ENCODE measurements at regions not wholly inside any gene's neighbourhood (a gene's known extent, or its start where the extent isn't known, plus 50 kb on each side); places are given as distances from the start of the nearest gene placed in this dataset.

DNA sequence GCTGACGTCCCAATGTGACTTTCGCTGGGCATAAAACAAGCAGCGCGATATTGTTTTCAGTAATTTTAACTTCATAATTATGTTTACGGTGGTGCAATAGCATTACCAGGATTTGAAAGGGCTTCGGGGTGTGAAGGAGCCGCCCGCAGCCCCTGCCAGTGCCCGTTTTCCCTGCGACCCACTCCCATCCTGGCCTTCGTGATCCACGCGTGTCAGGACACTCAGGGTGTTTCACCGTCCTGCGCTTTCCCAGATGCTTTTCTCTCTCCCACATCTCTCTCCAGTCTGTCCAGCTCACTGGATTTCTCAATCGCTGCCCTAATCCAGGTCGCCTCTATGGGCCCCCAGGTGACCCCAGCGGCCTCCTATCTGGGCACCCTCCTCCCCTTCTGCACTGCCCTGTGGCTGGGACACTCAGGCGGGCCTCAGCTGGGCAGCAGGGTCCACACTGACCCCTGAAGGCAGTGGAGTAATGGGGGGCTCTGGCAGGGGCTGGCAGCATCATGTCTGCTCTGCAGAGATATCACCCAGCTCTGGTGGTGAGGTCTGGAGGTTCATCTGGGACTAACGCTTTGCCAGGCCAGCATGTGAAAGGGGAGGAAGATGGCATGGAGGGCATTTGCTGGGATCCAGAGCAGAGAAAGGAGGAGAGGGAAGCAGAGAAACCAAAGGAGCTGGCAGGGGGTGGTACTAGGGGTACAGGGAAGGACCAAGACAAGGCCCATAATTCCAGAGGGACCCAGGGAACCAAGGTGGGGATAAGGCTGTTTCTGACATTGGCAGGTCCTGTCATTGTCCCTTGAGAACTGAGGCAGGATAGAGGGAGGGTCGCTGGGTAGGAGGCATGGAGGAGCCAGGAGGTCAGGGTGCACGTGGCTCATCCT, 622.8 kb downstream of the BRD1 start:
- Histone ChIP-seq H3K4me3 (ENCODE audit: insufficient read depth, low read depth, low read length) (no peak overlapping the region), H3K36me3 (ENCODE audit: control insufficient read depth, insufficient read depth, low read length) (no peaks in the 10 kb centered on the region), H2BK120ac (ENCODE audit: low read depth, low read length) (no peak overlapping the region), H2AK5ac (ENCODE audit: low read depth, low read length) (no peak overlapping the region), H3K9ac (ENCODE audit: low read depth, low read length) (no peak overlapping the region), H4K8ac (ENCODE audit: low read depth in 2 of 2, low read length in 2 of 2) (no peak overlapping the region), H3K9me1 (ENCODE audit: insufficient read depth, low read length) (no peaks in the 10 kb centered on the region), H4K20me1 (ENCODE audit: insufficient read depth, low read length) (no peaks in the 10 kb centered on the region), H2AFZ (replicated peaks; ENCODE audit: low read length, poor library complexity) (no peak overlapping the region), H3K23ac (ENCODE audit: low read depth, low read length) (no peak overlapping the region), H4K5ac (ENCODE audit: low read depth, low read length) (no peak overlapping the region), H2BK5ac (ENCODE audit: low read depth, low read length, poor library complexity, severe bottlenecking) (no peak overlapping the region), H2BK15ac (ENCODE audit: low read depth, low read length) (no peak overlapping the region), H3K14ac (replicated peaks; ENCODE audit: low read depth, low read length) (no peak overlapping the region), H3K9me3 (ENCODE audit: control insufficient read depth, insufficient read depth, low read length) (peaks cover 69% of the 10 kb centered on the region), H3K79me1 (ENCODE audit: low read depth in 1 of 2, low read length in 2 of 2) (no peaks in the 10 kb centered on the region), H3K4ac (ENCODE audit: low read depth, low read length) (no peak overlapping the region), H2BK20ac (ENCODE audit: low read depth, low read length) (no peak overlapping the region), H4K91ac (ENCODE audit: insufficient read depth, low read depth, low read length) (no peak overlapping the region), H3K56ac (ENCODE audit: extremely low read depth, insufficient read depth, low read length) (no peak overlapping the region), H2AK9ac (replicated peaks; ENCODE audit: low read depth, low read length, poor library complexity) (no peak overlapping the region), H3K4me2 (ENCODE audit: low read depth, low read length) (no peak overlapping the region), H3K27me3 (ENCODE audit: control insufficient read depth, insufficient read depth, low read length) (no peaks in the 10 kb centered on the region), H3K4me1 (ENCODE audit: control insufficient read depth, insufficient read depth, low read length) (no peaks in the 10 kb centered on the region), H3K18ac (ENCODE audit: low read depth, low read length) (no peak overlapping the region), H3K27ac (ENCODE audit: insufficient read depth, low read length) (no peak overlapping the region)
- dilution Hi-C loops (cut with HindIII; ENCODE audit: low sequenced_read_pairs, unreplicated experiment), result no loop called here
- ATAC-seq (ENCODE audit: low read depth) (no peak), DNase-seq (no peak)
- BruUV-seq (replicated peaks), result no TSS peak
- ChIA-PET POLR2A (ENCODE audit: unreplicated experiment) (no interaction called here), CTCF (no interaction called here)
- WGBS, 2 experiments (ENCODE audit: extremely low coverage in 2 of 2, insufficient read length in 1 of 2), result 68% methylated on average over 15 of the region's 22 CpGs; no CpG with 5 or more reads in 1 of the 2 experiments
- no peak for TF ChIP-seq NFE2L2 (IDR thresholded peaks at IDR 0.05; ENCODE audit: low read depth, low read length)
- in situ Hi-C loops (cut with MboI; ENCODE audit: low sequenced_read_pairs), result no loop called here
- intact Hi-C loops (cut with micrococcal nuclease), result no loop called here

Data from IMR-90 (cell line).